ENCODE measurements at regions not wholly inside any gene's neighbourhood (a gene's known extent, or its start where the extent isn't known, plus 50 kb on each side); places are given as distances from the start of the nearest gene placed in this dataset.

GRCh38 chr11:95693298-95693697, 96.3 kb downstream of the FAM76B start:
- intact Hi-C loops (cut with DNase I): no loop called here
- no peak for TF ChIP-seq CTCF (IDR thresholded peaks at IDR 0.05)
- ATAC-seq (no peak), DNase-seq (no peak), FAIRE-seq (no peak)
- H3K4me3 ChIP-seq: no peak overlapping the region
- H3K4me1 ChIP-seq: no peaks in the 10 kb centered on the region
- WGBS, 2 donors: 30% methylated on average over 1 of the region's 1 CpG
- no peak overlapping the region for H3K27ac ChIP-seq
- no peaks in the 10 kb centered on the region for H3K9me3 ChIP-seq
- H3K36me3 ChIP-seq: no peaks in the 10 kb centered on the region
- H3K27me3 ChIP-seq: no peaks in the 10 kb centered on the region

- WGBS, 2 donors: 88 to 94% methylated on average over 3 of the region's 3 CpGs
- no peak for ATAC-seq
Observed at GRCh38 chr11:95692526-95693260, 96.9 kb downstream of the FAM76B start.

GRCh38 chr11:95690100-95690499, 99.5 kb downstream of the FAM76B start:
- Histone ChIP-seq H3K4me1 (no peaks in the 10 kb centered on the region), H3K9me3 (no peaks in the 10 kb centered on the region), H3K27ac (no peak overlapping the region), H3K36me3 (no peaks in the 10 kb centered on the region), H3K4me3 (no peak overlapping the region), H3K27me3 (no peaks in the 10 kb centered on the region)
- ATAC-seq (no peak), DNase-seq (no peak), FAIRE-seq (no peak)
- intact Hi-C loops (cut with DNase I): no loop called here
- WGBS, 2 donors: 71 to 84% methylated on average over 3 of the region's 3 CpGs
- TF ChIP-seq CTCF (IDR thresholded peaks at IDR 0.05): no peak

More at GRCh38 chr11:95692526-95693260, 96.9 kb downstream of the FAM76B start:
- FAIRE-seq: no peak
- Histone ChIP-seq H3K4me3 (no peak overlapping the region), H3K4me1 (no peaks in the 10 kb centered on the region), H3K27ac (no peak overlapping the region), H3K36me3 (no peaks in the 10 kb centered on the region), H3K27me3 (no peaks in the 10 kb centered on the region), H3K9me3 (no peaks in the 10 kb centered on the region)
- intact Hi-C loops (cut with DNase I): no loop called here
- no peak for TF ChIP-seq CTCF (IDR thresholded peaks at IDR 0.05)
- no peak for DNase-seq

- H3K27me3 ChIP-seq: no peaks in the 10 kb centered on the region
- no peak for TF ChIP-seq CTCF (IDR thresholded peaks at IDR 0.05)
- H3K36me3 ChIP-seq: no peaks in the 10 kb centered on the region
- no peak for ATAC-seq
- no peak overlapping the region for H3K27ac ChIP-seq
- H3K9me3 ChIP-seq: no peaks in the 10 kb centered on the region
- no peak for FAIRE-seq
- intact Hi-C loops (cut with DNase I): no loop called here
- H3K4me3 ChIP-seq: no peak overlapping the region
- H3K4me1 ChIP-seq: no peaks in the 10 kb centered on the region
- 64 to 68% methylated on average over 7 of the region's 7 CpGs for WGBS, 2 donors
- DNase-seq: no peak
Observed at GRCh38 chr11:95688501-95689222, 100.9 kb downstream of the FAM76B start.

GRCh38 chr11:95688015-95688414, 101.6 kb downstream of the FAM76B start:
- H3K27ac ChIP-seq: no peak overlapping the region
- WGBS, 2 donors: 63% methylated on average over 2 of the region's 2 CpGs

More at GRCh38 chr11:95688015-95688414, 101.6 kb downstream of the FAM76B start:
- H3K4me3 ChIP-seq: no peak overlapping the region
- H3K36me3 ChIP-seq: no peaks in the 10 kb centered on the region
- intact Hi-C loops (cut with DNase I): no loop called here
- DNase-seq (no peak), ATAC-seq (no peak), FAIRE-seq (no peak)
- no peaks in the 10 kb centered on the region for H3K4me1 ChIP-seq
- TF ChIP-seq CTCF (IDR thresholded peaks at IDR 0.05): no peak
- H3K27me3 ChIP-seq: no peaks in the 10 kb centered on the region
- H3K9me3 ChIP-seq: no peaks in the 10 kb centered on the region

All from pancreas (tissue), 10 donors.